ENCODE measurements at regions not wholly inside any gene's neighbourhood (a gene's known extent, or its start where the extent isn't known, plus 50 kb on each side); places are given as distances from the start of the nearest gene placed in this dataset.

GRCh38 chr11:21877151-21877550, 315.7 kb upstream of the ANO5 start:
- TF ChIP-seq CTCF (IDR thresholded peaks at IDR 0.05 in 4 of 5, conservative IDR thresholded peaks at IDR 0.05 in 1 of 5) (no peak), POLR2A (IDR thresholded peaks at IDR 0.05) (no peak)

Data from gastrocnemius medialis (tissue), 4 donors.